ENCODE measurements at regions not wholly inside any gene's neighbourhood (a gene's known extent, or its start where the extent isn't known, plus 50 kb on each side); places are given as distances from the start of the nearest gene placed in this dataset.

DNA sequence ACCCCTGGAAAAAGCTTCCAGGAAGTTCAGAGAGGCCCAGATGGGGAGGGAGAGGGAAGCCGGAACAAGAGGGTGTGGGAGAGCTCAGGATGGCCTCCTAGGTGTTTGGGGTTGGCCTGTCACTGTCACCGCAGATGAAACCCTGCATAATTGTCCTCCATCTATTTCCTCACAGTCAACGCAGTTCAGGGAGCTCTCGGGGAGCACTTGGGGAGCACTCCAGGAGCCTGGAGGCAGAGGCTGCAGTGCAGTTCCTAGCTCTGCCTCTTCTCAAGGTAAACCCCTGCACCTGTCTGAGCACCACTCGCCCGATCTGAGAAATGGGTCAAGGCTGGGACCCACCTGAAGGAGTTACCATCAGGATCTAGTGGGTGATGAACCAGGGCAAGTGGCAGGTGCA, 194.6 kb upstream of the LHX5 start:
- TF ChIP-seq, protein P1, sequence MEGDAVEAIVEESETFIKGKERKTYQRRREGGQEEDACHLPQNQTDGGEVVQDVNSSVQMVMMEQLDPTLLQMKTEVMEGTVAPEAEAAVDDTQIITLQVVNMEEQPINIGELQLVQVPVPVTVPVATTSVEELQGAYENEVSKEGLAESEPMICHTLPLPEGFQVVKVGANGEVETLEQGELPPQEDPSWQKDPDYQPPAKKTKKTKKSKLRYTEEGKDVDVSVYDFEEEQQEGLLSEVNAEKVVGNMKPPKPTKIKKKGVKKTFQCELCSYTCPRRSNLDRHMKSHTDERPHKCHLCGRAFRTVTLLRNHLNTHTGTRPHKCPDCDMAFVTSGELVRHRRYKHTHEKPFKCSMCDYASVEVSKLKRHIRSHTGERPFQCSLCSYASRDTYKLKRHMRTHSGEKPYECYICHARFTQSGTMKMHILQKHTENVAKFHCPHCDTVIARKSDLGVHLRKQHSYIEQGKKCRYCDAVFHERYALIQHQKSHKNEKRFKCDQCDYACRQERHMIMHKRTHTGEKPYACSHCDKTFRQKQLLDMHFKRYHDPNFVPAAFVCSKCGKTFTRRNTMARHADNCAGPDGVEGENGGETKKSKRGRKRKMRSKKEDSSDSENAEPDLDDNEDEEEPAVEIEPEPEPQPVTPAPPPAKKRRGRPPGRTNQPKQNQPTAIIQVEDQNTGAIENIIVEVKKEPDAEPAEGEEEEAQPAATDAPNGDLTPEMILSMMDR (IDR thresholded peaks at IDR 0.05): no peak
- TF ChIP-seq POLR2A (IDR thresholded peaks at IDR 0.05): no peak

All from testis (tissue), 2 donors.